ENCODE measurements at regions not wholly inside any gene's neighbourhood (a gene's known extent, or its start where the extent isn't known, plus 50 kb on each side); places are given as distances from the start of the nearest gene placed in this dataset.

- TF ChIP-seq CTCF (IDR thresholded peaks at IDR 0.05; ENCODE audit: low read length) (no peak), EZH2 (optimal IDR thresholded peaks at IDR 0.05; ENCODE audit: low read depth, low read length) (no peak), EZH2phosphoT487 (IDR thresholded peaks at IDR 0.05; ENCODE audit: low read length) (no peak)
Observed at GRCh38 chr7:68200051-68200670, 1203.5 kb downstream of the TYW1 start.
